ENCODE measurements at regions not wholly inside any gene's neighbourhood (a gene's known extent, or its start where the extent isn't known, plus 50 kb on each side); places are given as distances from the start of the nearest gene placed in this dataset.

DNA sequence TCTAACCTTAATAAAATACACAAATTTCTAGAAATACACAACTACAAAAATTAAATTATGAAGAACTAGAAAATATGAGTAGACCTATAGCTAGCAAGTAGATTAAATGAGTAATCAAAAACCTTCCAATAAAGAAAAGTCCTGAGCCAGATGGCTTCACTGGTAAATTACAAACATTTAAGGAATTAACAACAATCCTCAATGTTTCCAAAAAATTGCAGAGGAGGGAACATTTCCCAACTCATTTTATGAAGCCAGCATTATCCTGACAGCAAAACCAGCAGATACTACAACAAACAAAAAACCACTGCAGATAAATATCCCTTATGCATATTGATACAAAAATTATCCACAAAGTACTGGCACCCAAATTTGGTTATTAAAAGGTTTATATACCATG is 230.9 kb downstream of the COG6 start:
- H3K4me1 ChIP-seq, result no peaks in the 10 kb centered on the region
- TF ChIP-seq, protein P1, sequence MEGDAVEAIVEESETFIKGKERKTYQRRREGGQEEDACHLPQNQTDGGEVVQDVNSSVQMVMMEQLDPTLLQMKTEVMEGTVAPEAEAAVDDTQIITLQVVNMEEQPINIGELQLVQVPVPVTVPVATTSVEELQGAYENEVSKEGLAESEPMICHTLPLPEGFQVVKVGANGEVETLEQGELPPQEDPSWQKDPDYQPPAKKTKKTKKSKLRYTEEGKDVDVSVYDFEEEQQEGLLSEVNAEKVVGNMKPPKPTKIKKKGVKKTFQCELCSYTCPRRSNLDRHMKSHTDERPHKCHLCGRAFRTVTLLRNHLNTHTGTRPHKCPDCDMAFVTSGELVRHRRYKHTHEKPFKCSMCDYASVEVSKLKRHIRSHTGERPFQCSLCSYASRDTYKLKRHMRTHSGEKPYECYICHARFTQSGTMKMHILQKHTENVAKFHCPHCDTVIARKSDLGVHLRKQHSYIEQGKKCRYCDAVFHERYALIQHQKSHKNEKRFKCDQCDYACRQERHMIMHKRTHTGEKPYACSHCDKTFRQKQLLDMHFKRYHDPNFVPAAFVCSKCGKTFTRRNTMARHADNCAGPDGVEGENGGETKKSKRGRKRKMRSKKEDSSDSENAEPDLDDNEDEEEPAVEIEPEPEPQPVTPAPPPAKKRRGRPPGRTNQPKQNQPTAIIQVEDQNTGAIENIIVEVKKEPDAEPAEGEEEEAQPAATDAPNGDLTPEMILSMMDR (IDR thresholded peaks at IDR 0.05), result no peak
- H3K9ac ChIP-seq (ENCODE audit: low read depth in 2 of 2, low read length in 2 of 2), result no peak overlapping the region
- no peaks in the 10 kb centered on the region for H3K27me3 ChIP-seq
- DNase-seq, result no peak
- H3K27ac ChIP-seq, result no peak overlapping the region
- no peaks in the 10 kb centered on the region for H3K36me3 ChIP-seq
- no peaks in the 10 kb centered on the region for H3K9me3 ChIP-seq
- H3K4me3 ChIP-seq, result no peak overlapping the region
- intact Hi-C loops (cut with DNase I), result no loop called here

DNA sequence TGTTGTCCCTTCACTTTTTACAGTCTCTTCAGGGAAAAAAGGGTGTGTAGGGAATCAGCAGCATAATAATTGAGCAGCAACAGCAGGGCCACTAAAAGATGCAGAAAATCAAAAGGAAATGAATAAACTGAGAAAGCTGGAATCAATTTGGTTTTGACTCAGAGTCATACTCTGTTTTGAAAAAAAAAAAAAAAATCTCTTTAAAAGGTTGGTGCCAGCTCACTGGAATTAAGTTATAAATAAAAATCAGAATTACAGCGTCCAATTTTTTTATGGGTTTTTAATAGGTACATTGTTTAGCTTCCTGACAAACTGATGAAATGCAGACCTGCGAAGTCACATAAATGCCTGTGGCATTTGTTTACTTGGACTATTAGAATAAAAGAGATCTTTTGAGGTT is 231.9 kb downstream of the COG6 start:
- no peak for DNase-seq
- Histone ChIP-seq H3K27me3 (no peaks in the 10 kb centered on the region), H3K36me3 (no peaks in the 10 kb centered on the region), H3K9me3 (no peaks in the 10 kb centered on the region), H3K4me3 (no peak overlapping the region), H3K9ac (ENCODE audit: low read depth in 2 of 2, low read length in 2 of 2) (no peak overlapping the region), H3K27ac (no peak overlapping the region), H3K4me1 (no peaks in the 10 kb centered on the region)
- TF ChIP-seq, protein P1 (IDR thresholded peaks at IDR 0.05), result no peak
- intact Hi-C loops (cut with DNase I), result no loop called here

DNA sequence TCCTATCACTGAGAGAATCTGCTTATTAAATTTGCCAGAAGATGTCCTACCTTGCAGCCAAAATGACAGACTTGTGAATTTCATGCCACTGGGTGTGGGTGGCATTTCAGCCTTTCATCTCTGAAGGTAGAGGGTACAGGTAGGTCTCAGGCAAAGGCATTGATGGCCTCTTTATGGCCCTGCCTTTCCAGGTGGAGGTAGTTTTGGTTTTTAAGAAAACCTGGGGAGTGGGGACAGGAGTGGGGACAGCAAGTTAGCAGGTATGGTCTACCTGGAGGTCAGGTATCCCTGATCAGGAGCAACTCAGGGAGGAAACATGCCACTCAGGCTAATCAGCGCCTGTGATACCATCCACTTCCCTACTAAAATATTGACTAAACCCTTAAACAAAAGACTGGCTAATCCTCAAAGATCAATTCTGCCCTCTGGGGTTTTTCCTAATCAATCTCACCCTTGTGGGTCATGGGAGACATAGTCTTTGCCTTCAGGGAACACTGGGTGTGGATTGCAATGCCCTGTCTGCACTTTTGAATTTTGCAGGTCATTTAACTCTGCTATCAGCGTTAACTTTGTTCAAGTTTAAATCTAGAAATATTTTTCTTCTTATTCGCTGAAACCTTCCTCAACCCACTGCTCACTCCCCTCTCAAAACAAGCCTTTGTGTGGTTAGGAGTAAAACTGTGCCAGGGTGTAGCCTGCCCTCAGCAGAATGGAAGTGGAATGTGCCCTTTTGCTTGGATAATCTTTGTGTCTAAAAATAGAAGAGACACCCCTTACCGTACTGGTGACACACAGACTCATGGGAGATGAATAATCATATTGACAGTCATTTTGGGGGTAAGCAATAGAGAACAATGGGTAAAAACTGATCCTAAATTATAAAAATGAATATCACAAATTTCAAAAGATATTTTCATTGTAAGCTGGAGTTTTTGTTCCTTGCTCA is 233.7 kb downstream of the COG6 start:
- H3K4me1 ChIP-seq, result no peaks in the 10 kb centered on the region
- intact Hi-C loops (cut with DNase I), result no loop called here
- no peak for DNase-seq
- H3K27ac ChIP-seq, result no peak overlapping the region
- H3K36me3 ChIP-seq, result no peaks in the 10 kb centered on the region
- TF ChIP-seq, protein P1 (IDR thresholded peaks at IDR 0.05), result no peak
- H3K9ac ChIP-seq (ENCODE audit: low read depth in 2 of 2, low read length in 2 of 2), result no peak overlapping the region
- H3K9me3 ChIP-seq, result no peaks in the 10 kb centered on the region
- no peak overlapping the region for H3K4me3 ChIP-seq
- no peaks in the 10 kb centered on the region for H3K27me3 ChIP-seq

DNA sequence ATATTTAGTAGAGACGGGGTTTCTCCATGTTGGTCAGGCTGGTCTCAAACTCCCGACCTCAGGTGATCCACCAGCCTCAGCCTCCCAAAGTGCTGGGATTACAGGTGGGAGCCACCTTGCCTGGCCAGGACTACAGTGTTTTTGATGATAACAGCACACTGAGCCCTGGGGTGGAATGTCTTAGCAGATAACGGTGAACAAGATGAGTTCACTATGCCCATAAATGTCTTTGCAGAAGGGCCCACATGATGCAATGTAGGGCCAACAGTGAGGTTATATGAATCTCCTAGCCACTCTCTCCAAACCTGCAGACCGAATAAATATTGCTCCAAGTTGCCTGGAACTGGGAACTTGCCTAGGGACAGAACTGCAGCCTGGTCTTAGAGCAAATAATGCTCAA is 235.1 kb downstream of the COG6 start:
- Histone ChIP-seq H3K36me3 (no peaks in the 10 kb centered on the region), H3K4me1 (no peaks in the 10 kb centered on the region), H3K9ac (ENCODE audit: low read depth in 2 of 2, low read length in 2 of 2) (no peak overlapping the region), H3K9me3 (no peaks in the 10 kb centered on the region), H3K27me3 (no peaks in the 10 kb centered on the region), H3K4me3 (no peak overlapping the region), H3K27ac (no peak overlapping the region)
- TF ChIP-seq, protein P1 (IDR thresholded peaks at IDR 0.05), result no peak
- intact Hi-C loops (cut with DNase I), result no loop called here
- no peak for DNase-seq

DNA sequence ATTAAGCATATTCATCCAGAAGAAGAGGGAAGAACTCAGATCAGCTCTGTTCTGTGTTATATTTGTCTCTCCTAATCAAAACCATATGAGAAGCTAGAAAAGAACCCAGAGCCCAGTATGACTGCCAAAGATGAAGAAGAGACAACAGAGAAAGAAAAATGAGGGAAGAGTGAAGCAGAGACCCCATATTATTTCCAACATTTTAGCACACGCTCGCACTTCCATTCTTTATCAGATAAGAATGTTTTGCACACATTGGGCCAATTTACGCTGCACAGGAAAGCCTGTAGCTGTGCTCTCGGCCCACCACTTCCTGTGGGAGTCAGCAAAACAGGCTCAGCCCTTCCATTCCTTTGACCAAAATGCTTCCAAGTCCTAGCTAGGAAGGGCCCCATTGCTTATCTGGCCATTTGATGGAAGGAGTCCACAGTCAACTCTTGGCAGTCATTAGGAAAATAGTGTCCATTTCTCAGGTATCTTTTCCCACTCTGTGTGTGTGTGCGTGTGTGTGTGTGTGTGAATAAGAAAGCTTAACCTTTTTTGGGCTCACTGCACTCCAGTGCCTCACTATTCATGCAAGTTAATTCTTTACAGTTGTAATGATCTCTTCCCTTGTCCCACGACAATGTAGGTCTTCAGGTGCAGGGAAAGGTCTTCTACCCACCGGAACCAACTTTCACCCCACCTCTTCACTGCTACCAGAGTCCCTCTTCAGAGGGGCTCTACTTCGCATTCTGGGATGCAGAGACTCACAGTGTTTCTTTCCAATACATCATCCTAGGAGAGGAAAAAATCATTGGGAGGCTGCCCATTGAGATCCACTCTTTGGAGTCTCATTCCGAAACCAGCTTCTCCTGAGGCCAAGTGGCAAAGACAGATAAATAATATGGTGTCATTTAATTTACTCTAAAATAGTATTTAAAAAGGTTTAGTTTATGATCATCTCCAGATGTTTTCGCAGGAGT is 237.5 kb downstream of the COG6 start:
- no peak overlapping the region for H3K9ac ChIP-seq (ENCODE audit: low read depth in 2 of 2, low read length in 2 of 2)

More for the DNA sequence above, 237.5 kb downstream of the COG6 start:
- no peaks in the 10 kb centered on the region for H3K27me3 ChIP-seq
- no peak overlapping the region for H3K27ac ChIP-seq
- intact Hi-C loops (cut with DNase I), result no loop called here
- H3K4me1 ChIP-seq, result no peaks in the 10 kb centered on the region
- no peaks in the 10 kb centered on the region for H3K36me3 ChIP-seq
- H3K9me3 ChIP-seq, result no peaks in the 10 kb centered on the region
- TF ChIP-seq, protein P1 (IDR thresholded peaks at IDR 0.05), result no peak
- no peak for DNase-seq
- H3K4me3 ChIP-seq, result no peak overlapping the region

Data from colonic mucosa (tissue), 4 donors.